ENCODE measurements at regions not wholly inside any gene's neighbourhood (a gene's known extent, or its start where the extent isn't known, plus 50 kb on each side); places are given as distances from the start of the nearest gene placed in this dataset.

- Mint-ChIP-seq H3K36me3 (peaks cover 15% of the 10 kb centered on the region), H3K27me3 (ENCODE audit: low read depth in 2 of 2) (no peaks in the 10 kb centered on the region), H3K9me3 (peaks cover 19 to 32% of the 10 kb centered on the region in 2 donors), H3K4me1 (no peaks in the 10 kb centered on the region), H3K4me3 (no peak overlapping the region), H3K27ac (no peak overlapping the region)
- DNase-seq (no peak), ATAC-seq (no peak)
- Histone ChIP-seq H3K27ac (ENCODE audit: low read length) (no peak overlapping the region), H3K9me3 (ENCODE audit: control insufficient read depth, insufficient read depth, low read length) (peaks cover 9% of the 10 kb centered on the region), H3K4me1 (ENCODE audit: control insufficient read depth, insufficient read depth, low read length) (no peaks in the 10 kb centered on the region), H3K36me3 (ENCODE audit: control insufficient read depth, insufficient read depth, low read length) (no peaks in the 10 kb centered on the region), H3K27me3 (ENCODE audit: control insufficient read depth, insufficient read depth, low read length) (no peaks in the 10 kb centered on the region), H3K4me3 (ENCODE audit: low read length) (no peak overlapping the region)
- intact Hi-C loops (cut with micrococcal nuclease): no loop called here
- 78% methylated on average over 1 of the region's 1 CpG for WGBS (ENCODE audit: insufficient coverage)
- TF ChIP-seq, protein P1, sequence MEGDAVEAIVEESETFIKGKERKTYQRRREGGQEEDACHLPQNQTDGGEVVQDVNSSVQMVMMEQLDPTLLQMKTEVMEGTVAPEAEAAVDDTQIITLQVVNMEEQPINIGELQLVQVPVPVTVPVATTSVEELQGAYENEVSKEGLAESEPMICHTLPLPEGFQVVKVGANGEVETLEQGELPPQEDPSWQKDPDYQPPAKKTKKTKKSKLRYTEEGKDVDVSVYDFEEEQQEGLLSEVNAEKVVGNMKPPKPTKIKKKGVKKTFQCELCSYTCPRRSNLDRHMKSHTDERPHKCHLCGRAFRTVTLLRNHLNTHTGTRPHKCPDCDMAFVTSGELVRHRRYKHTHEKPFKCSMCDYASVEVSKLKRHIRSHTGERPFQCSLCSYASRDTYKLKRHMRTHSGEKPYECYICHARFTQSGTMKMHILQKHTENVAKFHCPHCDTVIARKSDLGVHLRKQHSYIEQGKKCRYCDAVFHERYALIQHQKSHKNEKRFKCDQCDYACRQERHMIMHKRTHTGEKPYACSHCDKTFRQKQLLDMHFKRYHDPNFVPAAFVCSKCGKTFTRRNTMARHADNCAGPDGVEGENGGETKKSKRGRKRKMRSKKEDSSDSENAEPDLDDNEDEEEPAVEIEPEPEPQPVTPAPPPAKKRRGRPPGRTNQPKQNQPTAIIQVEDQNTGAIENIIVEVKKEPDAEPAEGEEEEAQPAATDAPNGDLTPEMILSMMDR (IDR thresholded peaks at IDR 0.05): no peak
These were observed 1097.0 kb upstream of the ADGRB3 start for GRCh38 chr6:67538032-67538431.

DNA sequence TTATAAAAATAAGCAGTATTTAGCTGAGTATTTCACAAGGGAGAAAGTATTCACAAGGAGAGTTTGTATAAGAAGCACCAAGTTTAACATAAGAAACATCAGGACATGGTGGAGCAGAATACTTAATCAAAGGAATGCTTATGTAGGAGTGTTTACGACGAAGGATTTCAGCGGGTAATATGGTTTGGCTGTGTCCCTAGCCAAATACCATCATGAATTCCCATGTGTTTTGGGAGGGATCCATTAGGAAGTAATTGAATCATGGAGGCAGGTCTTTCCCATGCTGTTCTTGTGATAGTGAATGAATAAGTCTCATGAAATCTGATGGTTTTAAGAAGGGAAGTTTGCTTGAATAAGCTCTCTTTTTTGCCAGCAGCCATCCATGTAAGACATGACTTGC, 1099.1 kb upstream of the ADGRB3 start:
- Histone ChIP-seq H3K9me3 (ENCODE audit: control insufficient read depth, insufficient read depth, low read length) (peaks cover 15% of the 10 kb centered on the region), H3K27me3 (ENCODE audit: control insufficient read depth, insufficient read depth, low read length) (no peaks in the 10 kb centered on the region), H3K36me3 (ENCODE audit: control insufficient read depth, insufficient read depth, low read length) (no peaks in the 10 kb centered on the region), H3K27ac (ENCODE audit: low read length) (no peak overlapping the region), H3K4me3 (ENCODE audit: low read length) (no peak overlapping the region), H3K4me1 (ENCODE audit: control insufficient read depth, insufficient read depth, low read length) (no peaks in the 10 kb centered on the region)
- Mint-ChIP-seq H3K36me3 (peaks cover 10% of the 10 kb centered on the region), H3K4me1 (no peaks in the 10 kb centered on the region), H3K27me3 (ENCODE audit: low read depth in 2 of 2) (no peaks in the 10 kb centered on the region), H3K4me3 (no peak overlapping the region), H3K27ac (no peak overlapping the region), H3K9me3 (peaks cover 13 to 28% of the 10 kb centered on the region in 2 donors)
- ATAC-seq: no peak
- intact Hi-C loops (cut with micrococcal nuclease): no loop called here
- WGBS (ENCODE audit: insufficient coverage): 88% methylated on average over 3 of the region's 3 CpGs
- DNase-seq: no peak
- TF ChIP-seq, protein P1 (IDR thresholded peaks at IDR 0.05): no peak

- Histone ChIP-seq H3K9me3 (ENCODE audit: control insufficient read depth, insufficient read depth, low read length) (peaks cover 15% of the 10 kb centered on the region), H3K4me3 (ENCODE audit: low read length) (no peak overlapping the region), H3K4me1 (ENCODE audit: control insufficient read depth, insufficient read depth, low read length) (no peaks in the 10 kb centered on the region), H3K27me3 (ENCODE audit: control insufficient read depth, insufficient read depth, low read length) (no peaks in the 10 kb centered on the region), H3K36me3 (ENCODE audit: control insufficient read depth, insufficient read depth, low read length) (no peaks in the 10 kb centered on the region), H3K27ac (ENCODE audit: low read length) (no peak overlapping the region)
- Mint-ChIP-seq H3K27me3 (ENCODE audit: low read depth in 2 of 2) (no peaks in the 10 kb centered on the region), H3K4me1 (no peaks in the 10 kb centered on the region), H3K4me3 (no peak overlapping the region), H3K27ac (no peak overlapping the region), H3K36me3 (no peaks in the 10 kb centered on the region), H3K9me3 (peaks cover 4 to 12% of the 10 kb centered on the region in 2 donors)
- TF ChIP-seq, protein P1 (IDR thresholded peaks at IDR 0.05): no peak
- ATAC-seq: no peak
- WGBS (ENCODE audit: insufficient coverage): 78% methylated on average over 2 of the region's 2 CpGs
- intact Hi-C loops (cut with micrococcal nuclease): no loop called here
- no peak for DNase-seq
These were observed 1128.7 kb upstream of the ADGRB3 start for GRCh38 chr6:67506352-67506751.

DNA sequence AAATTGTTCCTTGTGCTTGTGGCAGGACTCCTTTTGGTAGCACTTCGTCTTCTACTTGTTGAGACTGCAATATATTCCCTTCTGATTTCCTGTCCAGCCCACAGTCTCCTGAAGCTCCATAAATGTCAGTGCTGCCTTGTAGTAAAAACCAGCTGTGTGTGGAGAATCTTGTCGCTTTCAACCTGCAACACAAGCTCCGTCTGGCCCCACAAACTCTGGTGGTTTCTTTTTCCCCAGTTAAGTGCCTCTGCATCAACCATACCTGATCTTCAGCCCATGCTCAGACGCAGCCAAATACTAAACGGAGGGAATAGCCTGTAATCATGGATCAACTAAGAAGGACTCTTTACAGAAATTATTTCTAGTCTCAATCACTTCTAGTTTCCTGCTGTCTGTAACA, 1133.3 kb upstream of the ADGRB3 start:
- H3K4me1 Mint-ChIP-seq: no peaks in the 10 kb centered on the region
- ATAC-seq (no peak), DNase-seq (no peak)
- H3K9me3 Mint-ChIP-seq: peaks cover 4 to 19% of the 10 kb centered on the region in 2 donors
- no peaks in the 10 kb centered on the region for H3K27me3 ChIP-seq (ENCODE audit: control insufficient read depth, insufficient read depth, low read length)
- 65% methylated on average over 5 of the region's 5 CpGs for WGBS (ENCODE audit: insufficient coverage)
- TF ChIP-seq, protein P1 (IDR thresholded peaks at IDR 0.05): no peak
- no peak overlapping the region for H3K27ac ChIP-seq (ENCODE audit: low read length)
- H3K4me3 Mint-ChIP-seq: no peak overlapping the region
- H3K4me3 ChIP-seq (ENCODE audit: low read length): no peak overlapping the region
- H3K27me3 Mint-ChIP-seq (ENCODE audit: low read depth in 2 of 2): no peaks in the 10 kb centered on the region
- H3K9me3 ChIP-seq (ENCODE audit: control insufficient read depth, insufficient read depth, low read length): peaks cover 11% of the 10 kb centered on the region
- no peaks in the 10 kb centered on the region for H3K36me3 Mint-ChIP-seq
- H3K4me1 ChIP-seq (ENCODE audit: control insufficient read depth, insufficient read depth, low read length): no peaks in the 10 kb centered on the region
- H3K36me3 ChIP-seq (ENCODE audit: control insufficient read depth, insufficient read depth, low read length): no peaks in the 10 kb centered on the region
- no peak overlapping the region for H3K27ac Mint-ChIP-seq
- intact Hi-C loops (cut with micrococcal nuclease): no loop called here
